Fibroblast of the aortic adventitia (primary cell): ENCODE measurements at regions not wholly inside any gene's neighbourhood (a gene's known extent, or its start where the extent isn't known, plus 50 kb on each side); places are given as distances from the start of the nearest gene placed in this dataset.
"Not testable (repeated sequence)": the region's sequence is repeated elsewhere in the genome, so short reads cannot be mapped to it uniquely, and the experiment has no call there.

Experiments used
- DNase-seq: peaks from one replicate; pipeline ENCODE4 v3.0.0-alpha.2; 2010; ENCODE audit warnings: low read depth
- H3K4me3 ChIP-seq: 2 replicates; pipeline ENCODE4 v1.5.1; 2011; ENCODE audit warnings: low read depth, mild to moderate bottlenecking, control low read depth, low read length, moderate library complexity
- TF ChIP-seq, protein P1 (sequence below): IDR thresholded peaks from 2 replicates; pipeline ENCODE4 v1.5.1; 2011; ENCODE audit warnings: mild to moderate bottlenecking, low read length, control low read depth, inconsistent platforms; ENCODE audit not compliant: insufficient read depth

DNA sequence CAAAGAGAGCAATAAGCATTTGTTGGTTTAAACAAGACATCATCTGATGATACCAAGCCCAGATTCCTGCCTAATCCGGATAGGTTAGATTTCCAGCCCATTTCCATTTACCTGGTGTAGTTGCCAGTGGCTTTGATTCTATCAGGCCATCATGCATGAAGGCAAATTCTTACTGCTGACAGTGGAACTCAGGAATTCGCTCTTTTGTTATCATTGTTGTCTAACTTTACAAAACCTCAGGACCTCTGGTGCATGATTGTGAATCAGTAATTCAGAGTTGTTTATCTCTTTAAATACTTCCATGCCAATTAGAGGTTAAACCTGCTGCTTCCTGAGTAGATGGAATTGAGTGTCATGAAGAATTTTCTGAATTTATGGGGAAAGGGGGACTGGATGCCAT, 76.5 kb downstream of the C9orf152 start:
- no peak overlapping the region for H3K4me3 ChIP-seq
- TF ChIP-seq, protein P1, sequence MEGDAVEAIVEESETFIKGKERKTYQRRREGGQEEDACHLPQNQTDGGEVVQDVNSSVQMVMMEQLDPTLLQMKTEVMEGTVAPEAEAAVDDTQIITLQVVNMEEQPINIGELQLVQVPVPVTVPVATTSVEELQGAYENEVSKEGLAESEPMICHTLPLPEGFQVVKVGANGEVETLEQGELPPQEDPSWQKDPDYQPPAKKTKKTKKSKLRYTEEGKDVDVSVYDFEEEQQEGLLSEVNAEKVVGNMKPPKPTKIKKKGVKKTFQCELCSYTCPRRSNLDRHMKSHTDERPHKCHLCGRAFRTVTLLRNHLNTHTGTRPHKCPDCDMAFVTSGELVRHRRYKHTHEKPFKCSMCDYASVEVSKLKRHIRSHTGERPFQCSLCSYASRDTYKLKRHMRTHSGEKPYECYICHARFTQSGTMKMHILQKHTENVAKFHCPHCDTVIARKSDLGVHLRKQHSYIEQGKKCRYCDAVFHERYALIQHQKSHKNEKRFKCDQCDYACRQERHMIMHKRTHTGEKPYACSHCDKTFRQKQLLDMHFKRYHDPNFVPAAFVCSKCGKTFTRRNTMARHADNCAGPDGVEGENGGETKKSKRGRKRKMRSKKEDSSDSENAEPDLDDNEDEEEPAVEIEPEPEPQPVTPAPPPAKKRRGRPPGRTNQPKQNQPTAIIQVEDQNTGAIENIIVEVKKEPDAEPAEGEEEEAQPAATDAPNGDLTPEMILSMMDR: no peak
- DNase-seq: no peak

DNA sequence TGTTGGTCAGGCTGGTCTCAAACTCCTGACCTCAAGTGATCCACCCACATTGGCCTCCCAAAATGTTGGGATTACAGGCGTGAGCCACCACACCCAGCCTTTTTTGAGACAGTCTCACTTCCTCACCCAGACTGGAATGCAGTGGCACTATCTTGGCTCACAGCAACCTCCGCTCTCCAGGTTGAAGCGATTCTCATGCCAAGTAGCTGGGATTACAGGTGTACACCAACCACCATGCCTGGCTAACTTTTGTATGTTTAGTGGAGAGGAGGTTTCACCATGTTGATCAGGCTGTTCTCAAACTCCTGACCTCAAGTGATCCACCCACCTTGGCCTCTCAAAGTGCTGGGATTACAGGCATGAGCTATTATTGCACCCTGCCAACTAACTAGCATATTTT, 75.4 kb downstream of the C9orf152 start:
- H3K4me3 ChIP-seq, DNase-seq: not testable (repeated sequence)

DNA sequence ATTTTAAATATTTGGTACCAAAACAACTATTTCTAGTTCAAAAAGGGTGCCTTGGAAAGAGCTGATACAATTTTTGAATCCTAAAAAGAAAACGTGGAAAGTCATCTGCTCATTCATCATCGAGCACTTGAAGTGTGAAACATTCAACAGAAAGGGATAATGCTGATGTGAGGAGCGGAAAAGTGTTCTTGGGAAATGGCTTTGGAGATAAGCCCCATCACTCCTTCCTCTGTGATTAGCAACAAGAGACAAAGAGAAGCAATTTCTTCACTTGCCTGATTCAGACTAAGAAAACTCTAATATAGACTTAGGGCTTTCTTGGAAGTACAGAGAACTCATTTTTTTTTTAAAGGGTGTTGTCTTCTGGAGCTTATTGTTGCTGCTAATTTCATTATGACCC, 74.9 kb downstream of the C9orf152 start:
- TF ChIP-seq, protein P1: no peak
- DNase-seq: peak; percentile 63

DNA sequence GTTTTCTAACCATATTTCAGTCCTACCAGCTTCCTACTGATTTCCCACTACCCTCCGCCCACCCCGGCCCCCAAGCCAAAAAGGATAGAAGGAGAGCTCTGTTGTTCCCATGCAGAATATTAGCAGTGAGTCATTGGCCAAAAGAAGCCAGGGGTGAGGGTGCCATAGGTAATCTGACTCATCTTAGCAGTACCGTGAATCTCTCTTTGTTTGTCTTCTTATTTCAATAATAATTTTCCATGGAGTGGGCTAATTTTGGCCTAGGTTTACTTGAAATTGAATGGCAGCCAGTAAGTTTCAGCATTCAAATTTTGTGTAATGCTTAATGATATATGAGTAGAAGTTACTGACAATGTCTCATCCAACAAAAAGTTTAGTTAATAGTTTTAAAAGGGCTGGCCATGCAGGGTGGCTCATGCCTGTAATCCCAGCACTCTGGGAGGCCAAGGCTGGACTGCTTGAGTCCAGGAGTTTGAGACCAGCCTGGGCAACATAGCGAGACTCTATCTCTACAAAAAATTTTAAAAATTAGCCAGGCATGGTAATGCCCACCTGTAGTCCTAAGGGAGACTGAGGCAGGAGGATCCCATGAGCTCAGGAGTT, 74.2 kb downstream of the C9orf152 start:
- TF ChIP-seq, protein P1: no peak
- H3K4me3 ChIP-seq: no peak overlapping the region
- DNase-seq: peak; percentile 59

More for the DNA sequence above, 74.9 kb downstream of the C9orf152 start:
- H3K4me3 ChIP-seq: no peak overlapping the region

GRCh38 chr9:110135846-110136245, 72.1 kb downstream of the C9orf152 start:
- TF ChIP-seq, protein P1: no peak
- H3K4me3 ChIP-seq: no peak overlapping the region
- no peak for DNase-seq

GRCh38 chr9:110136802-110137201, 71.2 kb downstream of the C9orf152 start:
- TF ChIP-seq, protein P1: no peak
- DNase-seq: no peak
- H3K4me3 ChIP-seq: no peak overlapping the region

- TF ChIP-seq, protein P1: no peak
- DNase-seq: no peak
Measured at GRCh38 chr9:110140276-110140675, 67.7 kb downstream of the C9orf152 start.

More at GRCh38 chr9:110140276-110140675, 67.7 kb downstream of the C9orf152 start:
- H3K4me3 ChIP-seq: no peak overlapping the region
